ENCODE measurements at regions not wholly inside any gene's neighbourhood (a gene's known extent, or its start where the extent isn't known, plus 50 kb on each side); places are given as distances from the start of the nearest gene placed in this dataset.

GRCh38 chr14:27223906-27224305 lies 626.1 kb upstream of the NOVA1 start:
- TF ChIP-seq EZH2phosphoT487 (IDR thresholded peaks at IDR 0.05; ENCODE audit: insufficient read depth, low read depth) (no peak), EZH2 (IDR thresholded peaks at IDR 0.05; ENCODE audit: insufficient read depth, poor library complexity, severe bottlenecking) (no peak)
